Activated CD8-positive, alpha-beta T cell treated with anti-CD3 and anti-CD28 coated beads for 36 hours (primary cell): ENCODE measurements at regions not wholly inside any gene's neighbourhood (a gene's known extent, or its start where the extent isn't known, plus 50 kb on each side); places are given as distances from the start of the nearest gene placed in this dataset.
A peak's percentile ranks its signal among the peaks of the same experiment; 100 is the strongest.

ENCODE experiments used
- ATAC-seq: fragments of 200-7000 bp; cut with Tn5 transposase; one replicate; pipeline ENCODE4 v1.10.0; 2021; ENCODE audit warnings: mild to moderate bottlenecking, moderate library complexity
- CTCF ChIA-PET: fragments of 350-600 bp; sonication (Branson Sonifier 250); formaldehyde crosslinking; loops from one replicate; lab custom pipeline; 2021; ENCODE audit warnings: antibody characterized with exemption; lab: Charles Lee
- POLR2A ChIA-PET: fragments of 350-600 bp; sonication (Branson Sonifier 250); formaldehyde crosslinking; loops from one replicate; lab custom pipeline; 2021; ENCODE audit warnings: antibody characterized with exemption; lab: Charles Lee
- DNase-seq: peaks from one replicate; pipeline ENCODE4 v3.0.0-alpha.2; 2020
- H3K27ac Mint-ChIP-seq: one replicate; pipeline ENCODE4 v1.8.0; 2021; ENCODE audit warnings: mild to moderate bottlenecking, mixed read lengths
- H3K27me3 Mint-ChIP-seq: one replicate; pipeline ENCODE4 v1.8.0; 2021; ENCODE audit warnings: mixed read lengths
- H3K36me3 Mint-ChIP-seq: one replicate; pipeline ENCODE4 v1.8.0; 2021; ENCODE audit warnings: low read depth, mixed read lengths
- H3K4me1 Mint-ChIP-seq: one replicate; pipeline ENCODE4 v1.8.0; 2021; ENCODE audit warnings: low read depth, mixed read lengths
- H3K4me3 Mint-ChIP-seq: one replicate; pipeline ENCODE4 v1.8.0; 2021; ENCODE audit warnings: mild to moderate bottlenecking, moderate library complexity, mixed read lengths
- H3K9me3 Mint-ChIP-seq: one replicate; pipeline ENCODE4 v1.8.0; 2021; ENCODE audit warnings: mixed read lengths
- CTCF ChIP-seq: fragments of 200-600 bp; IDR thresholded peaks from one replicate; pipeline ENCODE4 v1.8.0; 2022; ENCODE audit warnings: antibody characterized with exemption, mild to moderate bottlenecking
- intact Hi-C: fragments of 100-400 bp; cut with micrococcal nuclease; formaldehyde crosslinking; loops from one replicate; pipeline ENCODE4 v1.10.0; 2022

GRCh38 chr5:8457187-8458037 lies 588.5 kb downstream of the MTRR start:
- intact Hi-C loops = no loop called here
- POLR2A ChIA-PET = no interaction called here

GRCh38 chr5:8458038-8458383 lies 589.1 kb downstream of the MTRR start:
- H3K27ac Mint-ChIP-seq = peak overlapping the region; percentile 76
- peak overlapping the region; percentile 77 for H3K4me3 Mint-ChIP-seq
- H3K36me3 Mint-ChIP-seq = no peaks in the 10 kb centered on the region
- no peak for TF ChIP-seq CTCF
- ChIA-PET CTCF (no interaction called here), POLR2A (no interaction called here)
- H3K9me3 Mint-ChIP-seq = peaks cover 2% of the 10 kb centered on the region
- H3K27me3 Mint-ChIP-seq = no peaks in the 10 kb centered on the region
- DNase-seq = no peak
- peak; percentile 6 for ATAC-seq
- intact Hi-C loops = no loop called here
- peaks cover 1% of the 10 kb centered on the region for H3K4me1 Mint-ChIP-seq

More at GRCh38 chr5:8457187-8458037, 588.5 kb downstream of the MTRR start:
- Mint-ChIP-seq H3K27ac (peak overlapping the region; percentile 86), H3K36me3 (no peaks in the 10 kb centered on the region), H3K4me3 (peak overlapping the region; percentile 77), H3K4me1 (peaks cover 1% of the 10 kb centered on the region), H3K9me3 (peaks cover 2% of the 10 kb centered on the region), H3K27me3 (no peaks in the 10 kb centered on the region)
- DNase-seq (peak; percentile 85), ATAC-seq (peak; percentile 94)
- no peak for TF ChIP-seq CTCF
- CTCF ChIA-PET = no interaction called here

- intact Hi-C loops = no loop called here
- Mint-ChIP-seq H3K27ac (no peak overlapping the region), H3K36me3 (no peaks in the 10 kb centered on the region), H3K27me3 (no peaks in the 10 kb centered on the region), H3K4me3 (no peak overlapping the region), H3K4me1 (peaks cover 1% of the 10 kb centered on the region), H3K9me3 (peaks cover 2% of the 10 kb centered on the region)
- TF ChIP-seq CTCF = no peak
- ATAC-seq (no peak), DNase-seq (no peak)
- ChIA-PET CTCF (interaction anchor here (1.2 kb wide), 1 partner anchor 534 kb away, joined by 3 read pairs; no protein-coding TSS in a partner anchor), POLR2A (no interaction called here)
These were observed 592.6 kb downstream of the MTRR start for GRCh38 chr5:8461543-8461942.

- Mint-ChIP-seq H3K36me3 (no peaks in the 10 kb centered on the region), H3K27me3 (no peaks in the 10 kb centered on the region), H3K4me1 (peaks cover 1% of the 10 kb centered on the region), H3K9me3 (no peaks in the 10 kb centered on the region), H3K4me3 (no peak overlapping the region), H3K27ac (no peak overlapping the region)
- no peak for TF ChIP-seq CTCF
- POLR2A ChIA-PET = no interaction called here
- ATAC-seq (no peak), DNase-seq (no peak)
- intact Hi-C loops = no loop called here
- CTCF ChIA-PET = interaction anchor here (0.6 kb wide), 1 partner anchor 25 kb away, joined by 3 read pairs; no protein-coding TSS in a partner anchor
These were observed 593.6 kb downstream of the MTRR start for GRCh38 chr5:8462565-8462964.

- no peak for DNase-seq
- Mint-ChIP-seq H3K27ac (no peak overlapping the region), H3K27me3 (no peaks in the 10 kb centered on the region), H3K4me3 (no peak overlapping the region), H3K4me1 (no peaks in the 10 kb centered on the region), H3K36me3 (peaks cover 5% of the 10 kb centered on the region), H3K9me3 (peaks cover 20% of the 10 kb centered on the region)
- CTCF ChIA-PET = no interaction called here
- POLR2A ChIA-PET = no interaction called here
- intact Hi-C loops = no loop called here
- no peak for ATAC-seq
- no peak for TF ChIP-seq CTCF
These were observed 601.5 kb downstream of the MTRR start for GRCh38 chr5:8470489-8470888.
